OCI-LY3 (cell line): ENCODE measurements at regions not wholly inside any gene's neighbourhood (a gene's known extent, or its start where the extent isn't known, plus 50 kb on each side); places are given as distances from the start of the nearest gene placed in this dataset.

Experiments used
- H2AFZ ChIP-seq: fragments of 200-600, 300-600 bp; shearing (Covaris generic); 2 replicates; pipeline ENCODE4 v1.6.0; 2014; ENCODE audit warnings: antibody characterized with exemption, low read depth, low read length
- H3K27ac ChIP-seq: fragments of 200-600, 300-600 bp; sonication (generic); 2 replicates; pipeline ENCODE4 v1.5.1; 2014; ENCODE audit warnings: mild to moderate bottlenecking, low read length, moderate library complexity, mixed read lengths
- H3K27me3 ChIP-seq: fragments of 200-600, 300-600 bp; sonication (generic); 2 replicates; pipeline ENCODE4 v1.6.1; 2014; ENCODE audit warnings: low read depth, low read length, mixed read lengths
- H3K36me3 ChIP-seq: fragments of 200-600, 300-600 bp; sonication (generic); replicated peaks from 2 replicates; pipeline ENCODE3; 2014; ENCODE audit warnings: low read depth, low read length, mixed read lengths
- H3K4me1 ChIP-seq: fragments of 300-600, 200-600 bp; sonication (generic); 2 replicates; pipeline ENCODE4 v1.6.1; 2014; ENCODE audit warnings: low read length, mixed read lengths
- H3K4me2 ChIP-seq: fragments of 200-600, 300-600 bp; sonication (generic); 2 replicates; pipeline ENCODE4 v1.6.1; 2014; ENCODE audit warnings: low read length, mixed read lengths
- H3K4me3 ChIP-seq: fragments of 300-600, 200-600 bp; sonication (generic); 2 replicates; pipeline ENCODE4 v1.5.1; 2014; ENCODE audit warnings: antibody characterized with exemption, mild to moderate bottlenecking, low read length, moderate library complexity
- H3K79me2 ChIP-seq: fragments of 300-600, 200-600 bp; shearing (Covaris generic); 2 replicates; pipeline ENCODE4 v1.6.1; 2014; ENCODE audit warnings: mild to moderate bottlenecking, low read length, mixed read lengths
- H3K9ac ChIP-seq: fragments of 300-600, 200-600 bp; shearing (Covaris generic); 2 replicates; pipeline ENCODE4 v1.6.0; 2014; ENCODE audit warnings: mild to moderate bottlenecking, low read length, moderate library complexity
- H3K9me3 ChIP-seq: fragments of 200-600, 300-600 bp; shearing (Covaris generic); 2 replicates; pipeline ENCODE4 v1.6.1; 2014; ENCODE audit warnings: low read length, mixed read lengths; ENCODE audit not compliant: insufficient read depth
- H4K20me1 ChIP-seq: fragments of 200-600, 300-600 bp; sonication (generic); 2 replicates; pipeline ENCODE4 v1.6.1; 2016; ENCODE audit warnings: low read length, mixed read lengths; ENCODE audit not compliant: insufficient read depth
- CTCF ChIP-seq: fragments of 200-600, 300-600 bp; sonication (generic); IDR thresholded peaks from 2 replicates; pipeline ENCODE4 v1.5.1; 2014; ENCODE audit warnings: antibody characterized with exemption, low read length, low read depth
- EZH2phosphoT487 ChIP-seq: fragments of 200-600 bp; shearing (Covaris generic); IDR thresholded peaks from 2 replicates; pipeline ENCODE4 v1.6.1; 2018; ENCODE audit warnings: antibody characterized with exemption, mixed run types, low read depth

GRCh38 chr10:78955206-78955605 is 113.6 kb upstream of the ZMIZ1 start:
- no peak for TF ChIP-seq EZH2phosphoT487
- TF ChIP-seq CTCF: no peak
- H3K4me1 ChIP-seq: no peaks in the 10 kb centered on the region

GRCh38 chr10:78956391-78956790 is 112.4 kb upstream of the ZMIZ1 start:
- H3K79me2 ChIP-seq: no peaks in the 10 kb centered on the region

More at GRCh38 chr10:78955206-78955605, 113.6 kb upstream of the ZMIZ1 start:
- Histone ChIP-seq H3K4me3 (no peak overlapping the region), H3K27ac (no peak overlapping the region), H3K9ac (no peak overlapping the region), H3K27me3 (no peaks in the 10 kb centered on the region), H3K9me3 (no peaks in the 10 kb centered on the region), H3K4me2 (no peak overlapping the region), H2AFZ (no peak overlapping the region), H3K79me2 (no peaks in the 10 kb centered on the region), H4K20me1 (no peaks in the 10 kb centered on the region), H3K36me3 (no peaks in the 10 kb centered on the region)

GRCh38 chr10:78957471-78958039 is 111.2 kb upstream of the ZMIZ1 start:
- Histone ChIP-seq H3K4me3 (no peak overlapping the region), H3K4me1 (no peaks in the 10 kb centered on the region), H3K4me2 (no peak overlapping the region), H3K79me2 (no peaks in the 10 kb centered on the region), H3K27ac (no peak overlapping the region), H3K9ac (no peak overlapping the region), H3K36me3 (no peaks in the 10 kb centered on the region), H2AFZ (no peak overlapping the region), H3K27me3 (no peaks in the 10 kb centered on the region), H3K9me3 (no peaks in the 10 kb centered on the region), H4K20me1 (no peaks in the 10 kb centered on the region)
- TF ChIP-seq EZH2phosphoT487 (no peak), CTCF (no peak)

More at GRCh38 chr10:78956391-78956790, 112.4 kb upstream of the ZMIZ1 start:
- Histone ChIP-seq H3K4me3 (no peak overlapping the region), H3K27me3 (no peaks in the 10 kb centered on the region), H3K4me1 (no peaks in the 10 kb centered on the region), H2AFZ (no peak overlapping the region), H3K36me3 (no peaks in the 10 kb centered on the region), H3K9ac (no peak overlapping the region), H3K9me3 (no peaks in the 10 kb centered on the region), H3K4me2 (no peak overlapping the region), H3K27ac (no peak overlapping the region), H4K20me1 (no peaks in the 10 kb centered on the region)
- TF ChIP-seq EZH2phosphoT487: no peak
- TF ChIP-seq CTCF: no peak

- Histone ChIP-seq H3K79me2 (no peaks in the 10 kb centered on the region), H4K20me1 (no peaks in the 10 kb centered on the region), H3K9ac (no peak overlapping the region), H3K4me3 (no peak overlapping the region), H2AFZ (no peak overlapping the region), H3K27ac (no peak overlapping the region), H3K4me2 (no peak overlapping the region), H3K9me3 (no peaks in the 10 kb centered on the region), H3K36me3 (no peaks in the 10 kb centered on the region), H3K27me3 (no peaks in the 10 kb centered on the region), H3K4me1 (no peaks in the 10 kb centered on the region)
- TF ChIP-seq EZH2phosphoT487 (no peak), CTCF (no peak)
Observed at GRCh38 chr10:78959217-78959923, 109.4 kb upstream of the ZMIZ1 start.
